GM13977 (cell line): ENCODE measurements at regions not wholly inside any gene's neighbourhood (a gene's known extent, or its start where the extent isn't known, plus 50 kb on each side); places are given as distances from the start of the nearest gene placed in this dataset.
"Not testable (repeated sequence)": the region's sequence is repeated elsewhere in the genome, so short reads cannot be mapped to it uniquely, and the experiment has no call there.

Source experiments
- DNase-seq: peaks from one replicate; pipeline ENCODE4 v3.0.0; 2012; ENCODE audit warnings: low spot score
- CTCF ChIP-seq: IDR thresholded peaks from 2 replicates; pipeline ENCODE4 v1.5.1; 2012; ENCODE audit warnings: mild to moderate bottlenecking, control low read depth; ENCODE audit not compliant: insufficient read depth; ENCODE audit errors: extremely low read depth, missing control alignments
- in situ Hi-C: fragments of 300-500 bp; cut with MboI; formaldehyde crosslinking; loops from one replicate; pipeline ENCODE4 v1.12.0; 2022; ENCODE audit warnings: low sequenced_read_pairs, low pct_unique_long_range_greater_than_20kb, mixed read lengths, inconsistent platforms; ENCODE audit not compliant: unreplicated experiment

GRCh38 chr14:80024417-80024816 lies 186.9 kb downstream of the DIO2 start:
- no peak for TF ChIP-seq CTCF
- in situ Hi-C loops = no loop called here
- DNase-seq = no peak

- not testable (repeated sequence) for DNase-seq
Observed at GRCh38 chr14:80018476-80018875, 192.8 kb downstream of the DIO2 start.

DNA sequence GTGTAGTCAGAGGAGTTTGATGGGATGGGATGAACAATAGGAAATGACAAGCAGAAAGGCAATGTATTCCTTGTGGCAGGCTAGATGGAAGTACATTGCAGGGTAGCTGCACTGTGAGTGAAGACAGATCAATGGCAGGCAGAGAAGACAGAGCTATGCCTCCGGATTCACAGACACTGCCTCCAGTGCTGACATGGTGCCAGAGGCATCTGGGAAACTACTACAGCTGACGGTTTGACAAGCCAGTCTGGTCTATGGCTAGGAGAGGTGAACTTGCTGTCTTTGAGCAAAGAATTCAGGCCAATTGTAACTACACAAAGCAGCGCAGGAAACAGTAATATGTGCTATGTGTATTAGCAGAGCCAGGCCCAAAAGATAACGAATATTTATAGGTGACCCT lies 193.5 kb downstream of the DIO2 start:
- no peak for TF ChIP-seq CTCF
- in situ Hi-C loops = no loop called here
- no peak for DNase-seq

More at GRCh38 chr14:80018476-80018875, 192.8 kb downstream of the DIO2 start:
- in situ Hi-C loops = not testable (repeated sequence)

DNA sequence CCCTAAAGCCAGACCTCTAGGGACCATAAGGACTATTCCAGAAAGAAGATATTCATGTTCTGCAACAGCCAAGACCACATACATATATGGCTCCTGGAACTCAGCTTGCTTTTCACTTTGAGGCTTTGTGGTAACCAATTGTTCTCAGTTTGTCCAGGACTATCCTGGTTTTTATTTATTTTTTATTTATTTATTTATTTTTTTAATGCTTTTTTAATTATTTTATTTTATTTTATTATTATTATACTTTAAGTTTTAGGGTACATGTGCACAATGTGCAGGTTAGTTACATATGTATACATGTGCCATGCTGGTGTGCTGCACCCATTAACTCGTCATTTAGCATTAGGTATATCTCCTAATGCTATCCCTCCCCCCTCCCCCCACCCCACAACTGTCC lies 201.1 kb downstream of the DIO2 start:
- in situ Hi-C loops, DNase-seq: not testable (repeated sequence)

DNA sequence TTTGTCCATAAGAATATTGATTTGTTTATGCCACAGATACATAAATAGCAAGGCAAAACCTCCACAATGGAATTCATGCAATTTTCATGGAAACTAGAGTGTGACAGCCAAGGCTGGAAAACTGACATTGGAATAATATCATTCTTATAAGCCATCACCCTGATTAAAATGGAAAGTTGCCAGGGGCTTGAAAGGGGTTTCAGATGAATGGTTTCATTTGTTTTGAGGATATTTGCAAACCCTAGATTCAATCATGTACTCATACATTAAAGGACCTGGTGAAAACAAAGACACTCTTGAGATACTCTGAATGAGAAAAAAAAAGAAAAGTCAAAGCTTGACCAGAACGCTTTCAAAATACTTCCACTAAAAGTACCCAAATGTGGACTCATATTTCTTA lies 205.7 kb downstream of the DIO2 start:
- no peak for TF ChIP-seq CTCF
- DNase-seq = no peak
- in situ Hi-C loops = no loop called here

GRCh38 chr14:80004871-80005270 lies 206.4 kb downstream of the DIO2 start:
- no peak for DNase-seq
- TF ChIP-seq CTCF = no peak
- in situ Hi-C loops = no loop called here

- TF ChIP-seq CTCF = no peak
- no peak for DNase-seq
- in situ Hi-C loops = no loop called here
Observed at GRCh38 chr14:80003138-80003537, 208.2 kb downstream of the DIO2 start.

DNA sequence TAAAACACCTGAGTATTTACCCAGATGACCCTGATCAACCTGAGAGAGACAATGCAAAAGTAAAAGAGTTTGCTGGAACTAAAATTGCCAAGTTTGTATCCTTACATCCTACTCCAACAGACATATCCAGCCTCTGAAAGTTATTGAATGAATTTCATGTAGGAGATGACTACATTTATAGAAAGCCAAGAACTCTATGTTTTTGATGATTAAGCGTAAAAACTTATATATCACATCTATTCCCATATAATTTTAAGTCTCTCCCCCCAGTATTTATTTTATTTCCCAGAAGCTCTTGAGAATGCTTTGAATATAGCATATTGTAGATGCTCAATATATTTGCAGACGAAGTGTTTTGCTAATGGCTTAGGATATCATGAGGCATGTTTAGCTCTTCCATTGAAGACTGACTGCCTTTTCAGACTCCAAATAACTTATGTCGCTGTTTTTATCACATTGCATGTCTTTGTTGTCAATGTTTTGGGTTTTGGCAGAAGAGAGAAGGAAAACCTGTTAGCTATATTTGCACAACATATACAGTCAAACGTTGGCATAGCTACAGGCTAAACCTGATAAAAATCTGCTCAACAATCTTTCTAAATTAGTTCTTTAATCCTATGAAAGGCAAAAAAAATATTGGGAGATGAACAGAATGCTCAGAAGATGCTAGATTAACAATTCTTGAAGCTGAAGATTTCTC lies 213.6 kb downstream of the DIO2 start:
- TF ChIP-seq CTCF = no peak
- no peak for DNase-seq
- in situ Hi-C loops = no loop called here
